DMS53 (cell line): ENCODE measurements at regions not wholly inside any gene's neighbourhood (a gene's known extent, or its start where the extent isn't known, plus 50 kb on each side); places are given as distances from the start of the nearest gene placed in this dataset.

ENCODE experiments used
- DNase-seq: peaks from one replicate; lab custom pipeline; 2025; lab: John Stamatoyannopoulos, UW

- DNase-seq, result no peak
These were observed 286.4 kb downstream of the BAMBI start for GRCh38 chr10:28963539-28964221.

- DNase-seq, result no peak
These were observed 288.6 kb downstream of the BAMBI start for GRCh38 chr10:28965937-28966336.

- DNase-seq, result no peak
These were observed 289.7 kb downstream of the BAMBI start for GRCh38 chr10:28967031-28967430.

- no peak for DNase-seq
These were observed 292.1 kb downstream of the BAMBI start for GRCh38 chr10:28969413-28969812.

- no peak for DNase-seq
These were observed 292.9 kb downstream of the BAMBI start for GRCh38 chr10:28970231-28970630.

GRCh38 chr10:28971255-28971654, 293.9 kb downstream of the BAMBI start:
- no peak for DNase-seq

- DNase-seq, result no peak
These were observed 294.4 kb downstream of the BAMBI start for GRCh38 chr10:28971764-28972163.

- no peak for DNase-seq
These were observed 296.1 kb downstream of the BAMBI start for GRCh38 chr10:28973309-28973972.

GRCh38 chr10:28975891-28976531, 298.7 kb downstream of the BAMBI start:
- peak; percentile 77 for DNase-seq

GRCh38 chr10:28977518-28977917, 300.2 kb downstream of the BAMBI start:
- no peak for DNase-seq

GRCh38 chr10:28980264-28980663, 302.9 kb downstream of the BAMBI start:
- DNase-seq, result no peak

GRCh38 chr10:28981007-28981406, 303.7 kb downstream of the BAMBI start:
- no peak for DNase-seq

GRCh38 chr10:28982974-28983373, 305.7 kb downstream of the BAMBI start:
- no peak for DNase-seq

GRCh38 chr10:28983799-28984198, 305.1 kb upstream of the LYZL1 start:
- DNase-seq, result no peak

- DNase-seq, result peak; percentile 93
These were observed 304.4 kb upstream of the LYZL1 start for GRCh38 chr10:28984431-28984830.

GRCh38 chr10:28985137-28985885, 303.6 kb upstream of the LYZL1 start:
- peak; percentile 11 for DNase-seq

GRCh38 chr10:28986117-28986792, 302.6 kb upstream of the LYZL1 start:
- no peak for DNase-seq

- DNase-seq, result no peak
These were observed 302.0 kb upstream of the LYZL1 start for GRCh38 chr10:28986856-28987255.

- no peak for DNase-seq
These were observed 301.1 kb upstream of the LYZL1 start for GRCh38 chr10:28987555-28988320.

GRCh38 chr10:28988980-28989379, 299.9 kb upstream of the LYZL1 start:
- DNase-seq, result no peak
